SK-N-MC (cell line): ENCODE measurements at regions not wholly inside any gene's neighbourhood (a gene's known extent, or its start where the extent isn't known, plus 50 kb on each side); places are given as distances from the start of the nearest gene placed in this dataset.

Experiments
- EZH2 ChIP-seq: fragments of 200-600 bp; sonication (generic); IDR thresholded peaks from one replicate; pipeline ENCODE4 v1.6.1; 2017; ENCODE audit warnings: antibody characterized with exemption
- POLR2AphosphoS5 ChIP-seq: IDR thresholded peaks from 2 replicates; pipeline ENCODE4 v1.6.1; 2012; ENCODE audit warnings: mild to moderate bottlenecking, low read depth, low read length, borderline replicate concordance

DNA sequence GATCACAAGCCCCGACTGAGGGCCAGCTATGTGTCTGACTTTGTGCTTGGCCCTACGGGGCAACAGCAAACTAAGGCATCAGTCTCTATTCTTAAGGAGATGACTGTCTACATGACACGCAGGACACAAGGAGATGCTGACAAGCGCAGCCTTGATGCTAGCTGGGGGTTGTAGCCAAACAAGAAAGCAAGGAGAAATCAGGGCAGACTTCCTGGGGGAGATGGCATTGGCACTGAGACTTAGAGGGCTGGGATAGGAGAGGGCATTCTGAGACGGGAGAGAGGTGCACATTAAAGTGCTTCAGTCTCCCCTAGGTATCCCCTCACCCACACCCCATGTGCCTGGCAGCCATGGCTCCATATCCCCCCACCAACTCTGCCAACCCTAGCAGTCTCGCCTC lies 210.8 kb upstream of the POU3F1 start:
- TF ChIP-seq EZH2 = no peak
- no peak for TF ChIP-seq POLR2AphosphoS5
